HCEC 1CT (cell line): ENCODE measurements at regions not wholly inside any gene's neighbourhood (a gene's known extent, or its start where the extent isn't known, plus 50 kb on each side); places are given as distances from the start of the nearest gene placed in this dataset.
A peak's percentile ranks its signal among the peaks of the same experiment; 100 is the strongest.

ENCODE experiments used
- DNase-seq: peaks from one replicate; pipeline ENCODE4 v3.0.0-alpha.2; 2017

GRCh38 chr9:105065098-105066088 is 137.4 kb upstream of the ABCA1 start:
- DNase-seq: no peak

DNA sequence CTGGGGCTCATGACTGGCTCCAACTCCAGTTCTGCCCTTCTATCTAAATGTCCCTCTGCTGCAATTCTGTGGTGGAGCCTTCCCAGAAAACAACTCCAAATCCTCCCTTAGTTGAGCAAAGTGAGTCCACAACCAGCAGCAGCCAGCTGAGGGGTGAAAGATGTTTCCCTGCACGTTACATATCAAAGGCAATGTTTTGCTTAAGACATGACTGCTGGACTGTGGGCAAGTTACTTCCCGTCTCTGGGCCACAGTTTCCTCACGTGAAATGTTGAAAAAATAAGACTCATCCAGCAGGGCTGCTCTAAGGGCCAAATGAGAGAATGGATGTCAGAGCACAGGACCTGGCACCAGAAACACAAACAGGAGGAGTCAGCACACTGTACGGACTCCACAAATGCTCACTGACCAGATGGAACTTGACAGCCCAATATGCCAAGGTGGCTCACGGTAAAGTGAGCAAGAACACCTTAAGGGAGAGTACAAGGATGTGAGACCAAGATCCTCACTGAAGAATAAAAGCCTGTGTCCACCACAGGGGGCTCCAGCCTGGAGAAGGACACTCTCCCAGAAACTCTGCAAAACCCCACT is 138.4 kb upstream of the ABCA1 start:
- DNase-seq: no peak

DNA sequence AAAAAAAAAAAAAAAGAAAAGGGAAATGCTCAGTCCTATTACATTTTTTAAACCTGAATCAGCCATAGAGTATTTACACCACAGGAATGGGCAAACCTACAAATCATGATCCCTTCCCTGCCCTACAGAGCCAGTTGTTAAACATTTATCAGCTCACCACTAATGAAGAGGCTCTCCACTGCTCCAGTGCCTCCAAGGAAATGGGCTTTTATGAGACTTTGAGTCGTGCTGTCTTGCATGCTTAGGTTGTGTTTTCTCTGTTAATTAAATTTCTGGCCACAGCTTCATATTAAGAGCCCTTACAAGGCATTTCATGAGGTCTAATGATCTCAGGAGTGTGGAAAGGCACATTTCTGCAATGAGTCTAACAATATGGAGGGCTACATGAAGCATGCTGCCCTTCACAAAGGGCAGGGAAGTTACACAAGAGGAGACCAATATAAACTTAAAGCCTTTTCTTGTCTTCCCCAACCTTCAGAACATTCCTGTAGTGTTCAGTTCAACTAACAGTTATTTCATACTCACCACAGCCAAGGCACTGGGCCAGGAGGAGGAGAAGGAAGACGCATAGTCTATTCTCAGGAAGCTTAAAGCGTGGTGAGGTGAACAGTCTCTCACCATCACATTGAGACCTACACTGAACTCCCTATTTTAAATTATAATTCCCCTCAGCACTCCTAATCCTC is 140.1 kb upstream of the ABCA1 start:
- DNase-seq: peak; percentile 73

DNA sequence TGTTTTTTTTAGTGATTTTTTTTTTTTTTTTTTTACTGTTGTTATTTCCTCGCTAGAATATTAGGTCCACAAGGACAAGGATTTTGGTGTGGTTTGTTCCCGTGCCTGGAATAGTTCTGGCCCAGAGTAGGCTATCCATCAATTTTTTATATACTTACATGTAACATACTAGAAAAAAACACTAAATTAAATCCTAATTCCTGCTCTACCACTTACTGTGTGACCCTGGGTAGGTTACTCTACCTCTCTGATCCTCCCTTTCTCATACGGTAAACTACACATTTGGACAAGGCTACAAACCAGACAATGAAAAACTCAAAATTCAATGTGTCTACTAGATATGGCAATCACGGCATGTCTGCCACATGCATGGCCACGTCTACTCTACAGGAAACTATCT is 141.3 kb upstream of the ABCA1 start:
- no peak for DNase-seq

GRCh38 chr9:105069696-105070095 is 141.7 kb upstream of the ABCA1 start:
- DNase-seq: peak; percentile 54

- DNase-seq: no peak
These were observed 142.2 kb upstream of the ABCA1 start for GRCh38 chr9:105070176-105070575.

DNA sequence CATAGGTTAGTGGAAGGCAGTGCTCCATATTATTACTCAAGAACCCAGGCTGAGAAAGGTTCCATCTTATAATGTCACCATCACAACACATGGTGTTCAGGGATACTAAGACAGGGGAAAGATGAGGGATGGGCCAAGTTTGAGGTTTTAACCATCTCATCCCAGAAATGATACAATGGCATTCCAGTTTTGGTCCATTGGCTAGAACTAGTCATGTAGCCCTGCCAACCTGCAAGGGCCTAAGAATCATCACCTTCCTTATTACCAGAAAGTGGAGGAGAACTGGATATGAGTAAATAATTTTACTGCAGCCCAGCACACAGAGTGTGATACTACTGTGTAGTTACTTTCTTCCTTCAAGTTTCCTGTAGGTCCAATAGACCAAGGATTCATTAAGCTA is 144.5 kb upstream of the ABCA1 start:
- DNase-seq: no peak

GRCh38 chr9:105073147-105073546 is 145.2 kb upstream of the ABCA1 start:
- DNase-seq: peak; percentile 69

DNA sequence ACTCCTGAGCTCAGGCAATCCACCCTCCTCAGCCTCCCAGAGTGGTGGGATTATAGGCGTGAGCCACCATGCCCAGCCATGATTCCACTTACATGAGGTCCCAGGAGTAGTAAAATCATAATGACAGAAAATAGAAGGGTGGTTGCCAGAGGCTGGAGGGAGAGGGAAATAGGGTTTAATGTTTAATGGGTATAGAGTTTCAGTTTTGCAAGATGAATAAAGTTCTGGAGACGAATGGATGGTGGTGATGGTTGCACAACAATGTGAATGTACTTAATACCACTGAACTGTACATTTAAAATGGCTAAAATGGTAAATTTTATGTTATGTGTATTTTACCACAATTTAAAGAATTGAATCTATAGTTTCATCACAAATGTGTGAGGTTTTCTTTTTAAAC is 146.5 kb upstream of the ABCA1 start:
- no peak for DNase-seq

DNA sequence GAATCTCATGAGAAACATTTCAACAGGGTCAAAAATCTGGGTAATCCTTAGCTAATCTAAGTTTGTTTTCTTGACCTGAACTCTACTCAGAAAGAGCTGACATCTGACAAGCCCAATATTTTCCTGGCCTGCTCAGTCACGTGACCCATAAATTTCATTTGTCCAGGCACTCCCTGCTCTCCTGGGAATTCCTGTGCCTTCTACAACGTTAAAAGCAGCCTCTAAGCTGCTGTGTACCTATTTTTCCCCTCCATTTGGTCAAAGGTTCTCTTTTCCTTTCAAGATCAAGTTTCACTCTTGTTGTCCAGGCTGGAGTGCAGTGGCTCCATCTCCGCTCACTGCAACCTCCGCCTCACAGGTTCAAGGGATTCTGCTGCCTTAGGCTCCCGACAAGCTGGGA is 148.8 kb upstream of the ABCA1 start:
- no peak for DNase-seq

- DNase-seq: no peak
These were observed 151.5 kb upstream of the ABCA1 start for GRCh38 chr9:105079457-105079856.

- DNase-seq: no peak
These were observed 154.9 kb upstream of the ABCA1 start for GRCh38 chr9:105082843-105083242.

DNA sequence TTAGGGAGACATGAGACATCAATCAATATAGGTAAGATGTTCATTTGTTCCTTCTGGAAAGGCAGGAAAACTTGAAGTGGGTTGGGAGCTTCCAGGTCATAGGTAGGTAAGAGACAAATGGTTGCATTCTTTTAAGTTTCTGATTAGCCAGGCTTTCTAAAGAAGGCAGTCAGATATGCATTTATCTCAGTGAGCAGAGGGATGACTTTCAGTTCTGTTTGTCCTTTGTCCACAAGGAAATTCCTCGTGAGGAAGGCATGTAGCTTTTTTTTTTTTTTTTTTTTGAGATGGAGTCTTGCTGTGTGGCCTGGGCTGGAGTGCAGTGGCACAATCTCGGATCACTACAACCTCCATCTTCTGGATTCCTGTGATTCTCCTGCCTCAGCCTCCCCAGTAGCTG is 155.3 kb upstream of the ABCA1 start:
- DNase-seq: no peak

GRCh38 chr9:105087910-105088898 is 156.2 kb upstream of the SLC44A1 start:
- DNase-seq: peak; percentile 15

DNA sequence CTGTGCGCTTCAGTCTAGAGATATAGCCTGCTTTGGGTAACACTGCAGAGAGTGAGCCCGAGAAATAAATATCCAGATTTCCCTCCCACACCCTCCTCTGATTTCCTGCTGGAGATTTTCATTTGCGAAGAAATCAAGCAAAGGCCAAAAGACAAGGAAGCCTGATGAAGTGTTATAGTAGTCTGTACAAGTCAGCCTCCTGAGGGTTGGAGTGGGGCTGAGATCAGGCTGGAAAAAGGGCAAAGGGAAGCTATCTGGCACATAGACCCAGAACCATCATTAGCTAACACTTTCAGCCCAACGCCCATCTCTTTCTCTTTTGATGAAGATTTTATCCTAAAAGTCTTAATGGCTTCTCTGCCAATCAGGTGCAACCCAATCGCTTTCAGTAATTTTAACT is 154.6 kb upstream of the SLC44A1 start:
- no peak for DNase-seq

DNA sequence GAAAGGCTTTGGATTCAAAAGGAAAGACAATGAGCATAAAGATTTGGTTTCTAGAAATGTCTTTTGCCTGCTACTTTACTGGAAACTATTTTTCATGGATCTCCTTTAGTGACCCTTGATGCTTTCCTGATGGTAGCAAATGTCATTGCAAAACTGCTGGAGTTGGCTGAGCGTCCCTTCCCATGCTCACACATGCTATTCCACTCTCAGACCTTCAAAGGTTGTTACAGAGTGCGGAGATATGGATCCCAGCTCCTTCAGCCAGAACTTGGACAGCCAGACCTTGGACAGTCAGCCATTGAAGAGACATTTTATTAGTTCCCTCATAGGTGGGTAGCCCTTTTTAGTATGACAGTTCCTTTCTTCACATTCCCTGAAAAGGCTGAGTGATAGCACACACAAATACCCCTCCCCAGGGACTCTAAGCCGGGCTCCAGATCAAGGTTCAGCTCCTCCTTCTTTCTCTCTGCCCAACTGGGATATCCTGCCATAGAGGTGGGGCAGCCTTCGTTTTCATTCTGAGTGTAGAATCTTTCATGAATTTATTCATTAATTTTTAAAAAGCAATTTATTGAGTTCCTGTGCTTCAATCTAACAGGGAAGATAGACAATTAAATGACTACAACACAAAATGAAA is 153.3 kb upstream of the SLC44A1 start:
- no peak for DNase-seq

DNA sequence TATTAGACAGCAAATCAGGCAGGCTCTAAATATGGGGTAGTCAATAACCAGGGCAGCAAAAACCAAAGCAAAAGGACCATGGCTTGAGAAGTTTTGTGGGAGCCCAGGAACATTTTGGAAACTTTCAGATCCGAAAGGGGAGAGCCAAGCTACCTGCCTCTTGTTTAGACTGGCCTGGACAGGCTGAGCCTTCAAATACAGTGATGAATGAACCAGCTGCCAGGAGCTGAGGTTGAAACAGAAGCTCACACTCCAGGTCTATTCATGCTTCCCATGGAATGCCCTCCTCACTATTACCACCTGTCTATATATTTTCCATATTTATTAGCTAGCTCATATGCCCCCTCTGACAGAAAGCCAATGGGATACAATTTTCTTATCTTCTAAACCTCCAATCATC is 150.8 kb upstream of the SLC44A1 start:
- DNase-seq: no peak

GRCh38 chr9:105098370-105098769 is 146.1 kb upstream of the SLC44A1 start:
- no peak for DNase-seq

DNA sequence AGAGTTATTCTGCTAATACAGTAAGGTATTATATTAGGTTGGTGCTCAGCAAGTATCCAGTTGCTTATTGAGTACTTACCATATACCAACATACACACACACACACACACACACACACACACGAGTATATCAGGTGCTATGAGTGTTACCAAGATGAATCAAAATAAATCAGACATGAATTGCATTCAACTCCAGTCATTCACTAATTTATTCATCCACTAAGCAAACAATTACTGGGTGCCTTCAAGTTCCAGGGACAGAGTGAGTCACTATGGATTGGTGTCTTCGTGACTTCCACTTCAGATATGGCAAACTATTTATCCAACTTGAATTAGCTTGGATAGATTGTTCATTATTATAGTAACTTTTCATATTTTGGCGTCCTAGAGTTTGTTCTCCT is 140.7 kb upstream of the SLC44A1 start:
- no peak for DNase-seq

GRCh38 chr9:105114318-105114717 is 130.1 kb upstream of the SLC44A1 start:
- DNase-seq: no peak

GRCh38 chr9:105114964-105115728 is 129.3 kb upstream of the SLC44A1 start:
- DNase-seq: no peak
